GM19238 (cell line): ENCODE measurements at regions not wholly inside any gene's neighbourhood (a gene's known extent, or its start where the extent isn't known, plus 50 kb on each side); places are given as distances from the start of the nearest gene placed in this dataset.

Source experiments
- DNase-seq: peaks from one replicate; pipeline ENCODE4 v3.0.0; 2011; ENCODE audit warnings: low spot score; ENCODE audit not compliant: insufficient read length

DNA sequence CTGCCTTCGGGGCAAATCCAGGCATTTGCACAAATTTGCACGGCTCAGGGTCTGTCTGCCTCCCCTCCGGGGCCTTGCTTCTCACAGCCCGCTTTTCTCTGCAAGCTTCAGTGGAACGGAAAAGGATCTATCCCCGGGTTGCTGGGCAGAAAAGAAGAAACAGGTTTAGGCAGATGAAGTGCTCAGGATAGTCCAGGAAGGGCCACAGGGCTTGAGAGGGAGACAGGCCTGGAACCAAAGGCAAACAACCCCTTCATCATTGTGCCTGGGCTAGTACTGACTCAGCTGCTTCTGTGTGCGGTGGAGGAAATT is 347.8 kb upstream of the TNP1 start:
- DNase-seq: no peak

DNA sequence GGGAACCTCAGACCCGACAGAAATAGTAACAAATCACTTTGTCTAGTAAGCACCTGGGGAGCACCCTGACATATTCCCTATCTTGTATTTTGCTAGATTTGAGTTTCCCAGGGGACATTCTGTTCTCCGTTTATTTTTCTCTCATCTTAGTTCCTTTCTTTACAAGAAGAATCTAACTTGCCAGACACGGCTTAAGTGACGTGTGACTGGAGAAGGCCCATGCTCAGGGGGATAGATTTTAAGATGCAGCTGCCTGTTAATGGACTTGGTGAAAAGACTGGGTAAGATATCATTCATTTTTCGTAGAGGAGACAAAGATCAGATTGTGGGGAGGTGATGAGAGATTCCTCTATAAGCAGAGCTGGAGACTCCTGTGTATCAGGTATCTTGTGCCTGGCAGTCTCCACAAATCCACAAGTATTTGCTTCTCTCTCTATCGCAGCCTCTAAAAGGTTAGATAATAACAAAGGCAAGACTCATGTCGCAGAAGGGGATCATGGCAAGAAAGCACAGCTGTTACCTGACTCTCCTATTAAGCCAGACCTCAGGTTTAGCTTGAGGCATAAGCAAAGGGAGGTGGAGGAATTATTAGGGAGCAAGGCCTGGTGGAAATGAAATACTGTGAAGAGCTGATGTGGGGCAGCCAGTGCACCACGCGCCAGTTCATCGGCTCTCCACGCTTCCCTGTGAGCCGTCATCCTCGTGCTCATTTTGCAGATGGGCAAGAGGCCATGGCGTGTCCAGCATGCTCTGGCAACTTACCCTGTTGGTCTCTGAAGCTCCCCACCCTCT is 347.2 kb upstream of the TNP1 start:
- DNase-seq: no peak

DNA sequence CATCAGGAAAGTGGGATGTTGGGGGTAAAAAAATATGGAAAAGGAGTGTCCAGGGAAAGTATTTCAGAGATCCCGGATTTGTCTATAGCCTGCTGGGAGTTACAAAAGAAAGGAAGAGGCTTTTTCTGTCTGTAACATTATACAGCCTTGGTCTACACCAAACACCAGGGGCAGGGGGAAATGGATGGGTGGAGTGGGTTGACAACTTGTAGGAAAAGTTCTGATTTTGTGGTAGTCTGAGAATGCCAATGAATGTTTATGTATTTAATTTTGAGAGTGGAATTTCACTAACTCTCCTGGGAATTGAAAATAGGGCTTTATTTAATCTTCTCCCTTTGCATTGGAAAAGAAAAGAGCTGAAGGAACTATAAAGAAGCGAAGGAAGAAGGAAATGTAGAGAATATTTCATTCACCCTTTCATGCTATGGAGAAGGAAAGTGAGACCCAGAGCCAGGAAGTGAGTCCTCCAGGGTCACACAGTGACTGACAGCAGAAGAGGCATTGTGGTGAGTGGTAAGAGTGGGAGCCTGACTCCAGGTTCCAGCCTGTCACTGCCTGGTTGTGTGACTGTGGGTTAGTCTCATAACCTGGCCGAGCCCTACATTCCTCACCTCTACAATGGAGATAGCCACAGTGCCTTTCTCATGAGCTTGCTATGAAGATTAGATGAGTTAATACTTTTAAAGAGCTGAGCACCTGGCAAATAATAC is 346.3 kb upstream of the TNP1 start:
- no peak for DNase-seq

DNA sequence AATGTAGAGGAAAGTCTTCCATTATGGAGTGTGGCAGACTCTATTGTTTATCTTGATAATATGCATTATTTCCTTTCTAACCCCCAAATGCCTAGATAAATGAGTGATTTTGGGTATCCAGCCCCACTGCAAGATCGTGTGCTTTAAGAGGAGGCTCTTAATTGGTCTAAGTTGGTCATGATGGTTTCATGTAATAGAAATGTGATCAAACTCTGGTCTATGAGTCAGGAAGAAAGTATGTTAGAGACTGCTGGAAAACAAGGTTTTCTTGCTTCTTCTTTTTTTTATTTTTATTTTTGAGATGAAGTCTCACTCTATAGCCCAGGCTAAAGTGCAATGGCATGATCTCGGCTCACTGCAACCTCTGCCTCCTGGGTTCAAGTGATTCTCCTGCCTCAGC is 344.5 kb upstream of the TNP1 start:
- DNase-seq: no peak

DNA sequence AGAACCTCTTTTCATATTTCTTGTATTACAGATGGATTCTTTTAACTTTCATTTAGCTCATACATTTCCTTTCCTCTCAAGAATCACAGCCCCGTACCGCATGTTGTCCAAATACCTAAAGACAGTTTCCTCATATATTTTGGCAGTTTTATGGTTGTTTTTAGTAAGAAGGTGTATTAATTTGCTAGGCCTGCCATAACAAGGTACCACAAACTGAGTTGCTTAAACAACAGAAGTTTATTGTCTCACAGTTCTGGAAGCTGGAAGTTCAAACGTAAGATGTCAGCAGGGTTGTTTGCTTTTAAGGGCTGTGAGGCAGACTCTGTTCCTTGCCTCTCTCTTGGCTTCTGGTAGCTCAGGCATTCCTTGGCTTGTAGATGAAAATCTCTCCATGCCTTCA is 343.2 kb upstream of the TNP1 start:
- DNase-seq: no peak

DNA sequence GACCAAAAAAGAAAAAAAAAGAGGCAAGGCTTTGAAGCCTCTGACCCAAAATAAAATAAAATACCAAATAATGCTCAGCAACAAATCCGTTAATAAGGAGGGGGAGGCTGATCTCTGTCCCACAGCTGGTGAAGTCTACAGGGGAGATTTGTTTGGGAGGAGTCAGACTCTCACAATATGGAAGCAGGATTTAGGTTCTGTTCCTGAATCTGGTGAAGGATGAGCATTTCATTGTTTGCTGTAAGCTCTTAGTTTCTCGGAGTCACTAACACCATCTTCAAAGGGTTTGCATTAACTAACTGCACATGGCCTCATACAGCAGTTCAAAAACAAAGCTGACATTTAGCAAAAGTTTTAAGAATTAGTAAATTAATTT is 339.4 kb upstream of the TNP1 start:
- DNase-seq: no peak

DNA sequence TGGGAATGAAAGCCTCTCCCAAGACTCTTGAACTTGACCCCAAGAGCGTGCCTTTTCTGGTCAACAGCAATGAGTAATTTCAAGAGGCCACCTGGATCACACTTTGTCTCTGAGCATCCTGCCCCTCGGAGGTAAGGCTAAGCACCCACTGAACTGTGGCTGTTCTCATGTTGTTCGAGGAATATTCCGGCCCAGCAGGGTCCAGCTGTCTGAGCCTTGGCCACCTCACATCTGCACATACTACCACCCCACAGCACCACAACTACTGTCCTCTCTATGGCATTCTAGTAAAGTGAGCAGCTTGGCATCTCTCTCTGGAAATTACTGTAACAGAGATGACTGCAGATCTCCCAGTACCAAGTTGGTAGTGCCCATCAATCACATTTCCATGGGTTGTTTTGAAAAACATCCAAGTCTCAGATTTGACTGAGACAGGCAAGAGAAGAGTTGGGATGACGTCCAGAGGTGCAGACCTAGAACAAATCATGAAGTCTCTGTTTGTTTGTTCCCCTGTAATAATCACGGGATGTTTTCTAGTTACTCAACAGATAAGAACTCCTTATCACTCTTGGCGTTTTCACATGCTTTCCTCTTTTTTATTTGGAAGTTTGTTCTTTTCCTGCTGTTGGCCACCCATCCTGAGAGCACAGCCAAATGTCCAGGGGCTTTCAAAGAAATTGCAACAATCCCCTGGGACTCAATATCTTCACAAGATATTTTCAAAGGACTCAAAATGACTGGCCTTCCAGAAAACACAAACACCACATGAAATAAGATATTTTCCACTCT is 336.0 kb upstream of the TNP1 start:
- DNase-seq: no peak

DNA sequence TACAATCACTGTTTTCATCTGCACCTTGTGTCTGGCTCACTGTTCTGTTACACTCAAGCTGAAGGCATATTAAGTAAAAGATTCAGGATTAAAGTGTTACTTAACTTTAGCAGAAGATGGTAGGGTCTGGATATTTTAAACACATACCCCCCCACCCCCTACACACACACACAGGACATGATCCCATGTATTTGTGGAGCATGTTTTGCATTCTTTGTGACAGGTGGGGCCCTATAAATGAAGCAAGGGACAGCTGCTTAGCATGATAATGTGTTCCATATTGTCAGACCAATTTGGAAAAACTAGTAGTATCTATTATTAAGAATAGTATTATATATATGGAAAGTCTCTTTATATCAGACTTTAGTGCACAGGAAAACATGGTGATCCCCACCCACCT is 335.2 kb upstream of the TNP1 start:
- no peak for DNase-seq

DNA sequence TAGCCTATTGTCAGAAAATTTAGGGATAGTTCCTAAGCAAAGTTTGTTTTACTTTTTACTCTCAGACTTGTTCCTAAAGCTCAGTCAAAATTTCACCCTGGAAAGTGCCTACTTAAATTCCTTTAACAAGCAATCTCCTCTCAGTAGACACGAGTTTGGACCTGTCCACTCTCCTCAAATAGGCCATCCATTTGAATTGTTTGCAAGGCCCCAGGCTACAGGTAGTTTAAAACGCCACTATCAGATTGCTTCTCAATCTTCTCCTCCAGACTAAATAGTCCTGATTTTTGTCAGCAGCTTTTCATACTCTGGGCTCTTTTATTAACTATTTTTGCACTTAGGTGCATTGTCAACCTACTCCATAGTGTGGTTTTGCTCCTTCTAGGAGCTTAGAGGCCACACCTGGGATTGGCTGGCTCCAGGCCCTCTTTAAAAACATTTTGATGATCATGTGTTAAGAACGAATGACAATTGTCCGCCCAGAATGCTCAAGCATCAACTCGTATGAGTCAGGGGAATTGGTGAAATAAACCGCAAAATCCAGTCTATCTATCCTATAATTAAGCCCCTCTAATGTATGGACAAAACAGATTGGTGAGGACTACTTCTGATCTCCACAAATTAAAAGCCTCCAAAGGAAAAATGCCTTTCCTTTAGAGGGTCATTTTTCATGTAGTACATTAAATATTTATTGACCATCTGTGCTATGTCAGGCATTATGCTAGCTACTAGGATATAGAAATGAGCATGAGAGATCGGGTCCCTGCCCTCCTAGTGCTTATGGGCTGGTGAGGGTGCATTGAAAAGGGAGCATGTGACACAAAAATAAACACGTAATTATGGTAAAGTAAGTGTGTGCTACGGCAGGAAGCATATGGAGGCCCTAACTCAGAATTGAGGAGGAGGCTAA is 333.8 kb upstream of the TNP1 start:
- DNase-seq: no peak

DNA sequence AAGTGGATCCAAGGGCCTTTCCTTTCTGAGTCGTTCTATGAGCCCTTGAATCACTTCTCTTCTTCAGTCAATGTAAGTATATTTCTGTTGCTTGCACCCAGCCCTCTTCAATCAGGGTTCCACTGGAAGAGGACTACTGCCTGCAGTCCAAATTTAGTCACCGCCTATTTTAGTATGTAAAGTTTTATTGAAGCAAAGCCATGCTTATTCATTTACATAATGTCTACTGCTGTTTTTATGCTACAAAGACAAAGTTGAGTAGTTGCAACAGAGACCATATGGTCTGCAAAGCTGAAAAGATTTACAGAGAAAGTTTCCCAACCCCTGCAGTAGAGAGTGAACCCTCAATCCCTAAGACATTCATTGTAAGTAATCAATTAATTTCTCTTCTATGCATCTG is 332.5 kb upstream of the TNP1 start:
- no peak for DNase-seq

DNA sequence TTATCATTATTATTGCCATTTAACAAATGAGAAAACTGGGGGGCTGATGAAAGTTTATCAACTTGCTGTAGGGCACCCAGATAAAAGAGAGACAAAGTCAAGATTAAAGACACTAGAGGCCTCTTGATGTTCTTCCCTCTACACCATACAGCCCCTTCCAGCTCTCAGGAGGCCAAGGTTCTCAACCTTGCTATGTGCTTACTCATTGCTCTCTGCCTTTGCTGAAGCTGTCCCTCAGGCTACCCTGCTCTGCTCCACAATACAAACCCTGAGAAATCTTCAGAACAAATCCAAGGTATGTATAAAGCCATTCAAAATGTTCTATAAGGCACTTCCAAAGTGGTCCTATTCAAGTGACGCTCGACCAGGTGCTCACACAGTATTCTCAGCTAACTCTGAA is 329.9 kb upstream of the TNP1 start:
- DNase-seq: no peak

DNA sequence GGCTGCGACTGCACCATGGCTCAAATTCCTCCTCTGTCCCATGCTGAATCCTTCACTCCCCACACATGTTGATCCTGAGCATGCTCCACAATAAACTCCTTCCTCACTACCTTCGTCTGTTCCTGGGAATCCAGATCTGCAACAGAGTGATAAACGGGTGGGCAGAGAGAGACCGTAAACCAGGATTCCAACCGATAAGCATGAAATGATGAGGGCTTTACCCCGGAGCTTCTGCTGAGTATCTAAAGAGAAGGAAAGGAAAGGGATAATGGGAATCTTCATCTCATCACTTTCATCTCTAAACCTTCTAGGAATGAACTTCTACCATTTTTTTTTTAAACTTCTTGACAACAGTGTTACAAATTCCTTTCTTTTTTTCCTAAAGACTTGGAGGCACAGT is 329.3 kb upstream of the TNP1 start:
- no peak for DNase-seq

DNA sequence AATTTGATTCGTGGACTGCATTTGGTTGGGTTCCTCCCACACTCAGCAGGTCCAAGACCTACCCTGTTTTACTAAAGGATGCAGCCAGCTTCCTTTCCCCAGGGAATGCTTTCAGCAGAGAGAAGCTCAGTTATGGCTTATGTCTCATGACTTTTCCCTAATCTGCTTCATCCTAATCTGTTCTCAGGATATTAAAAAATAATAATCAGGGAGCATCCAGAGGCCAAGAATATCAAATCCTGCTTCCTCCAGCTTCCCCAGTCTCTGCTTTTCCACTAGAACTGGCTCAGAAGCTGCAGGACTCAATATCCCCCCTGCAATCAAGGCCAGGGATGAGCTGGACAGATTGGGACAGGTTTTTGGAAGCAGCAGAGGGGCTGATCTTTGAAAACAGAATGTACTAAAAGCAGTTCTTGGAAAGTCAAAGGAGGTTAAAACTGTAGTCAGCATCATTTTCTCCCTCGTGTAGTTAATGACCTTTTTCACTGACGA is 326.9 kb upstream of the TNP1 start:
- no peak for DNase-seq

DNA sequence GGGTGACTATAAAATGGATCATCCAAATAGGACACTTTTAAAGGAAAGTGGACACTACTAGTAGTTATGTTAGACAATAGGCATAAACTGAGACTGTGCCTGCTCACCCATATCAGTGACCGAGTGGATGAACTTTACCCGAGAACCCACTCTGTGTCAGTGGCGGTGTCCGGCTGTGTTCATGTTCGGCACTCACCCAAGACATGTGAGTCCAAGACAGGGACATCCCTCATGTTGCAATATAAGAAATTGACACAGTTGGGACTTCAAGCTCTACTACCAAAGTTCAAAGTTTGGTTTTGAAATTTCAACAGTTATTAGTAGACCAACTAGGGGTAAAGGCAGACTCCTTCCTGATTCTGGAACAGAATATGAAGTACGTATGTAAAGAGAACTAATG is 326.3 kb upstream of the TNP1 start:
- no peak for DNase-seq

DNA sequence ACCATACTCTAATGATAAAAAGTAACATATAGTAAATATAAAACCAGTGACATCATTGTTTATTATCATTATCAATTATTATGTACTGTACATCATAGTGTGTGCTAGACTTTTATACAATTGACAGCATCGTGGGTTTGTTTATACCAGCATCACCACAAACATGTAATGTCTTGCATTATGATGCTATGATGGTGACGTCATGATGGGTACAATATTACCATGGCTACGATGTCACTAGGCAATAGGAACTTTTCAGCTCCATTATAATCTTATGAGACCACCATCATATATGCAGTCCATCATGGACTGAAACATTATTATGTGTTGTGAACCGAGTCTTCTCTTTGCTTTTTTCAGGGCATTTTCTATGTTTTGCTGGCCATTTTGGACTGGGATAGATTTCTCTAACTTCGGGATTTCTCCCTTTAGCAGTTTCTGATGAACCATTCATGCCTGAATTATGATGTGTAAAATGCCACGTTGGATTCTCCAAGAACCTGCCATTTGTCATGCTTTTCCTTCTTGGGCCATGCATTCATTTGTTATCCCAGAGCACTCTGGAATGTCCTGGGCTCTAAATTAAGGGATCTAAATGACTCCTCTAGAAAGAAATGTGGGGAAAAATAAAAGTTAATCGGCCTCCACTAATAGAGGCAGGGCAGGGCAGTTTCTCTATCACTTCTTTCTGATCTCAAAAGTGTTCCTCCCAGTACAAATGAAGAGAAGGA is 325.6 kb upstream of the TNP1 start:
- DNase-seq: no peak

DNA sequence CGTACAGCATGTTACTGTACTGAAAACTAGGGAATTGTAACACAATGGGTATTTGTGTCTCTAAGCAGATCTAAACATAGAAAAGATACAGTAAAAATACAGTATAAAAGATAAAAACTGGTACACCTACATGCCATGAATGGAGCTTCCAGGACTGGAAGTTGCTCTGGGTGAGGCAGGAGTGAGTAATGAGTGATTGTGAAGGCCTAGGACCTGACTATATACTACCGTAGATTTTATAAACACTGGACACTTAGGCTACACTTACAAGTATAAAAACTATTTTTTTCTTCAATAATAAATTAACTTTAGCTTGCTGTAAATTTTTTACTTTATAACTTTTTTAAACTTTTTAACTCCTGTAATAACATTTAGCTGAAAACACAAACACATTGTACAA is 324.4 kb upstream of the TNP1 start:
- no peak for DNase-seq

DNA sequence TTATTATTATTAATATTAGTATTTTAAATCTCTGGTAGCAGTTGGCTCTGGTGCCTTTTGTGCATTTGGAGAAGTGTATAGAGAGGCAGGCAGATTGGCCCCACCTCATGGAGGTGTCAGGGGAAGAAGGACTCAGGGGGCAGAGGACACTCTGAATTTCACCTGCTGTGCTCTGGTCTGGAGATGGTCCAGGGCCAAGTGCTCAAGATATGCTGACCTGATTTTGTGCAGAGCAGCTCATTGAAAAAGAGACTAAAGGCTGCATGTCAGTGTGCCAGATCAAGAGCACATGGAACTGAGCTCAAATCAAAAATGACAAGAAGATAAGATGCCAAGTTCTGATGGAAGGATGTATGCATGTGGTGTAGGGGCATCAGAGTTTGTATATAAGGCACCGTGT is 323.6 kb upstream of the TNP1 start:
- no peak for DNase-seq

DNA sequence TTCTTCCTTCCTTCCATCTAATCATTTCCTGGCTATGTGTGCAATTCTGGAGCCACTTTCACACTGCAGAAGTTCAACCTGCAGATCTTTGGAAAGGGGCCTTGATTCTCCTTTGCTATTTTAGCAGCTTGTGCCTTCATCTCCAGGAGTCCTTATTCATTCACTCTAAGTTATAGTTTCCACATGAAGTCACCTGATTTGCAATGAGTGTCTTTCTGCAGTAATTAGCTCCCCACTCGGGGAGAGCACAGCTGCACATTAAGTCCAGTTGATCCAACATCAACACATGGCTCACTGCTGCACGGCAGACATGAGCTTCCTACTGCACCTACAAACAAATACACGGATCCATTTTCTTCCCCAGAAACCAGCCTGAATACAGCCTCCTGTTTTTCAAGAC is 323.1 kb upstream of the TNP1 start:
- no peak for DNase-seq

DNA sequence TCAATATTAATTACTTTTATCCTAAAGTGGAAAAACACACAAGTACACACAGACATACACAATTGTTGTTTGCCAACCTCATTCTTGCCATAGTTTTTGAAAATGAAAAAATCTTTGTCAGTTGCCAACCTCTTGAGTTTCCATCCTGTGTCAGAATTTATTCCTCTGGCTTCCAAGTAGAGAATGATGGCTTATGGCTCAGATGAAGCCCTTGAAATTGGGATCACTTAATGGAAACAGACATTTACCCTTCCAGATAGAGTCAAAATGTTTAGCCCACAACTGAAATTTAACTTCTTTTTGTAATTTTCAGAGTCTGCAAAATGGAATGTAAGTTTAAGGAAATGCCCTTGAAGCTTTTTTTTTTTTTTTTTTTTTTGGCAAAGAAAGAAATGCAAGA is 321.6 kb upstream of the TNP1 start:
- DNase-seq: no peak

DNA sequence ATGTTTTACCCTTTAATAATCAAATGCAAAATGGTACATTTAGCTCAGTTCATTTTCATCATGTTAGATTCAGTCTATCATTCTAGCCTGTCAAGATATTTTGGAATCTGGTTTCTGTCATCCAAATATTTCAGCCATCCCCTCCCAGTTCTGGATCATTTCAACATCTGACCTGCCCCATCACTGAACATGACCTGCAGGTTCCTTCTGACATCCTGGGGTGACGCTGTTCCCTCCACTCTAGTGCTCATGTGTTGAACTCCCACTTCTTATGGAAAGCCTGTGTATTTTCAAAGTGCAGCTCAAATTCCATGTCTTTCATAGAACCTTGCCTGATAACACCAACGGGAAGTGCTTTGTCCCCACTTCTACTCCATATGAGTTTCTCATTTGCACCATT is 320.0 kb upstream of the TNP1 start:
- DNase-seq: no peak

DNA sequence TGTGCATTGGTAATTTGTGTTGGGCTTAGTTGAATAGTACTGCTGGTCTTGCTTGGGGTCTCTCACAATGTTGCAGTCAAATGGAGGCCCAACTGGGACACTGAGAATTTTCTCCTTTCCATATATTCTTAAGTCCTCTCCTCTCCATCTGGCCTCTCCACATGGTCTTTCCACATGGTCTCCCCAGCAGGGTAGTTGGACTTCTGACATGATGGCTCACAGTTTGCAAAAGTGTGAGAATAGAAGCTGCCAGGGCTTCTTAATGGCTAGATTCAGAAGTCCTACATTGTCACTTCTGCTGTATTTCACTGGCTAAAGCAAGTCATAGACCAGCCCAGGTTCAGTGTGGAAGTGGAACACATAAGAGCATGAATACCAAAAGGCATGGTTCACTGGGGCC is 318.5 kb upstream of the TNP1 start:
- DNase-seq: no peak
